ENCODE measurements at regions not wholly inside any gene's neighbourhood (a gene's known extent, or its start where the extent isn't known, plus 50 kb on each side); places are given as distances from the start of the nearest gene placed in this dataset.

DNA sequence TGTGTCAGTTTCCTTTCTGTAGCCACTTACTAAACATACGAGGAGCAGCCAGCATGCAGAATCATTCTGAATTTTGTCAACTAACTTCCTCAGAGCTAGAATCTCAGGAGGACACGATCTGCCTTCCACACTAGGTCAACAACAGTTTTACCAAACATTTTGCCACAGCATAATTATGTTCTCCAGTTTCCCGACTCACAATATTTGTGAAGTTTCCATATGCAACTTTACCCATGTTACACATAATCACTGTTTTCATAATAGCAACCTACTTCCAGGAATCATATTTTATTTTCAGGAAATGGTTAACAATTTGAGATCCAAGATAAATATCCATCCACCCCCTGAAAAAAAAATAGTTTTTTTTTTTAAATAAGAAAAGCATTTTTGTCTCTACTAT is 595.0 kb downstream of the PYDC2 start:
- no peak for TF ChIP-seq CTCF (IDR thresholded peaks at IDR 0.05)
- no peak for TF ChIP-seq POLR2A (IDR thresholded peaks at IDR 0.05)
- no peak for TF ChIP-seq EP300 (IDR thresholded peaks at IDR 0.05)

Data from ovary (tissue), 3 donors.